Esophagus squamous epithelium (tissue), 5 donors: ENCODE measurements at regions not wholly inside any gene's neighbourhood (a gene's known extent, or its start where the extent isn't known, plus 50 kb on each side); places are given as distances from the start of the nearest gene placed in this dataset.

ENCODE experiments used
- DNase-seq: peaks from one replicate; lab custom pipeline; 2025; lab: John Stamatoyannopoulos, UW
- H3K27ac ChIP-seq, 4 donors: fragments of 200-600 bp; sonication (generic); one replicate each; pipeline ENCODE4 v1.5.1; 2016 to 2019; ENCODE audit warnings: mild to moderate bottlenecking in 1 of 4
- H3K27me3 ChIP-seq, 4 donors: fragments of 200-600 bp; sonication (generic); 1 replicate in 3 of 4; 2 replicates in 1 of 4; pipeline versions ENCODE4 v1.5.1 to v1.6.0; 2017 to 2021; ENCODE audit warnings: antibody characterized with exemption in 1 of 4
- H3K36me3 ChIP-seq, 3 donors: fragments of 200-600 bp; sonication (generic); one replicate each; pipeline ENCODE4 v1.5.1; 2016 to 2019
- H3K4me1 ChIP-seq, 3 donors: fragments of 200-600 bp; sonication (generic); one replicate each; pipeline ENCODE4 v1.5.1; 2017 to 2019
- H3K4me3 ChIP-seq, 4 donors: fragments of 200-600 bp; sonication (generic); 1 replicate in 3 of 4; 2 replicates in 1 of 4; pipeline ENCODE4 v1.5.1; 2016 to 2019; ENCODE audit warnings: mild to moderate bottlenecking in 2 of 4, moderate library complexity in 1 of 4
- H3K9me3 ChIP-seq, 3 donors: fragments of 200-600 bp; sonication (generic); one replicate each; pipeline ENCODE4 v1.5.1; 2016 to 2019
- POLR2A ChIP-seq, 4 donors: fragments of 450-650 bp; IDR thresholded peaks; one replicate each; pipeline ENCODE4 v1.6.1; 2017; ENCODE audit warnings: antibody characterized with exemption in 4 of 4, mild to moderate bottlenecking in 4 of 4, moderate library complexity in 3 of 4
- WGBS, 2 donors: methylation state at CpG; one replicate each; pipeline ENCODE4 v1.1.5; 2018; 5-methylcytosine and 5-hydroxymethylcytosine counted together
- intact Hi-C: fragments of 100-400 bp; cut with DNase I; formaldehyde crosslinking; loops from one replicate; pipeline ENCODE4 v1.15.0; 2022
- TF ChIP-seq, protein P1 (sequence below), 6 experiments: fragments of 450-650 bp in 4 of 6; fragments of 200-600 bp in 2 of 6; sonication (generic) in 2 of 6; IDR thresholded peaks; one replicate each; pipeline ENCODE4 v1.5.1; 2016 to 2019; ENCODE audit warnings: antibody characterized with exemption in 6 of 6, mild to moderate bottlenecking in 4 of 6, moderate library complexity in 4 of 6
- donor health status: DM: yes; HTN: yes; CAD: no.

GRCh38 chr13:54972838-54973237, 1944.2 kb downstream of the OLFM4 start:
- Histone ChIP-seq H3K4me1 (no peaks in the 10 kb centered on the region), H3K4me3 (no peak overlapping the region), H3K36me3 (no peaks in the 10 kb centered on the region), H3K27me3 (no peaks in the 10 kb centered on the region), H3K27ac (no peak overlapping the region), H3K9me3 (no peaks in the 10 kb centered on the region)
- intact Hi-C loops = no loop called here
- TF ChIP-seq, protein P1, sequence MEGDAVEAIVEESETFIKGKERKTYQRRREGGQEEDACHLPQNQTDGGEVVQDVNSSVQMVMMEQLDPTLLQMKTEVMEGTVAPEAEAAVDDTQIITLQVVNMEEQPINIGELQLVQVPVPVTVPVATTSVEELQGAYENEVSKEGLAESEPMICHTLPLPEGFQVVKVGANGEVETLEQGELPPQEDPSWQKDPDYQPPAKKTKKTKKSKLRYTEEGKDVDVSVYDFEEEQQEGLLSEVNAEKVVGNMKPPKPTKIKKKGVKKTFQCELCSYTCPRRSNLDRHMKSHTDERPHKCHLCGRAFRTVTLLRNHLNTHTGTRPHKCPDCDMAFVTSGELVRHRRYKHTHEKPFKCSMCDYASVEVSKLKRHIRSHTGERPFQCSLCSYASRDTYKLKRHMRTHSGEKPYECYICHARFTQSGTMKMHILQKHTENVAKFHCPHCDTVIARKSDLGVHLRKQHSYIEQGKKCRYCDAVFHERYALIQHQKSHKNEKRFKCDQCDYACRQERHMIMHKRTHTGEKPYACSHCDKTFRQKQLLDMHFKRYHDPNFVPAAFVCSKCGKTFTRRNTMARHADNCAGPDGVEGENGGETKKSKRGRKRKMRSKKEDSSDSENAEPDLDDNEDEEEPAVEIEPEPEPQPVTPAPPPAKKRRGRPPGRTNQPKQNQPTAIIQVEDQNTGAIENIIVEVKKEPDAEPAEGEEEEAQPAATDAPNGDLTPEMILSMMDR (IDR thresholded peaks at IDR 0.05) = no peak
- TF ChIP-seq POLR2A (IDR thresholded peaks at IDR 0.05) = no peak
- WGBS, 2 donors = 66 to 83% methylated on average over 5 of the region's 5 CpGs
- no peak for DNase-seq

- Histone ChIP-seq H3K36me3 (no peaks in the 10 kb centered on the region), H3K4me3 (no peak overlapping the region), H3K27ac (no peak overlapping the region), H3K9me3 (no peaks in the 10 kb centered on the region), H3K27me3 (no peaks in the 10 kb centered on the region), H3K4me1 (no peaks in the 10 kb centered on the region)
- intact Hi-C loops = no loop called here
- no peak for DNase-seq
- 64 to 71% methylated on average over 4 of the region's 4 CpGs for WGBS, 2 donors
- TF ChIP-seq, protein P1 (IDR thresholded peaks at IDR 0.05) = no peak
- TF ChIP-seq POLR2A (IDR thresholded peaks at IDR 0.05) = no peak
Observed at GRCh38 chr13:54975676-54976075, 1947.1 kb downstream of the OLFM4 start.

GRCh38 chr13:54980651-54981050, 1952.0 kb downstream of the OLFM4 start:
- Histone ChIP-seq H3K4me3 (no peak overlapping the region), H3K4me1 (no peaks in the 10 kb centered on the region), H3K9me3 (no peaks in the 10 kb centered on the region), H3K27ac (no peak overlapping the region), H3K27me3 (no peaks in the 10 kb centered on the region), H3K36me3 (no peaks in the 10 kb centered on the region)
- TF ChIP-seq, protein P1 (IDR thresholded peaks at IDR 0.05) = no peak
- TF ChIP-seq POLR2A (IDR thresholded peaks at IDR 0.05) = no peak
- intact Hi-C loops = no loop called here
- 62 to 71% methylated on average over 3 of the region's 3 CpGs for WGBS, 2 donors
- no peak for DNase-seq

- Histone ChIP-seq H3K9me3 (no peaks in the 10 kb centered on the region), H3K36me3 (no peaks in the 10 kb centered on the region), H3K4me1 (no peaks in the 10 kb centered on the region), H3K27me3 (no peaks in the 10 kb centered on the region), H3K4me3 (no peak overlapping the region), H3K27ac (no peak overlapping the region)
- TF ChIP-seq, protein P1 (IDR thresholded peaks at IDR 0.05) = no peak
- no peak for TF ChIP-seq POLR2A (IDR thresholded peaks at IDR 0.05)
- no peak for DNase-seq
- WGBS, 2 donors = 76 to 85% methylated on average over 4 of the region's 4 CpGs
- intact Hi-C loops = no loop called here
Observed at GRCh38 chr13:54989418-54989817, 1960.8 kb downstream of the OLFM4 start.

- 68 to 86% methylated on average over 2 of the region's 2 CpGs for WGBS, 2 donors
- intact Hi-C loops = no loop called here
- H3K9me3 ChIP-seq = no peaks in the 10 kb centered on the region
- DNase-seq = no peak
- no peaks in the 10 kb centered on the region for H3K27me3 ChIP-seq
- TF ChIP-seq POLR2A (IDR thresholded peaks at IDR 0.05) = no peak
- H3K36me3 ChIP-seq = no peaks in the 10 kb centered on the region
- no peaks in the 10 kb centered on the region for H3K4me1 ChIP-seq
- H3K4me3 ChIP-seq = no peak overlapping the region
- H3K27ac ChIP-seq = no peak overlapping the region
Observed at GRCh38 chr13:54999399-54999907, 1970.8 kb downstream of the OLFM4 start.

DNA sequence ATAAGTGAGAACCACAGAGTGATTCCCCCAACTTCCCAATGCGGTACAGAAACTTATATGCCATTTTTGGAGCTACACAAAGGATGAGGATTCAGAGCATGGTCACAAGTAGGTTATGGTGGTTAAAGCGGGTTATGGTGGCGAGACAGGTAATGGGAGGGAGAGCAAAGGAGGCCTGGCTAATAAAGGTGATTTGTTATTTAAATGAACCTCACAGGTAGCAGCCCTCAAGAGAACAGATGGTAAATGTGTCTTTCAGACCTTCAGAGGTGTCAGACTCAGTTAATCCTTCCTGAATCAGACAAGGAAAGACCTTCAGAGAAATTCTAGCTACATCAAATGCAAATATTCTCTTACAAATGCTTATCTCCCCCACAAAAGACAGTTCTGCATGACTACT, 1971.4 kb downstream of the OLFM4 start:
- intact Hi-C loops = no loop called here
- H3K4me1 ChIP-seq = no peaks in the 10 kb centered on the region
- TF ChIP-seq, protein P1 (IDR thresholded peaks at IDR 0.05) = no peak
- TF ChIP-seq POLR2A (IDR thresholded peaks at IDR 0.05) = no peak
- no peaks in the 10 kb centered on the region for H3K9me3 ChIP-seq
- H3K27me3 ChIP-seq = no peaks in the 10 kb centered on the region
- no peak overlapping the region for H3K27ac ChIP-seq
- H3K4me3 ChIP-seq = no peak overlapping the region
- no peak for DNase-seq
- H3K36me3 ChIP-seq = no peaks in the 10 kb centered on the region
- 84 to 86% methylated on average over 3 of the region's 3 CpGs for WGBS, 2 donors
